Esophagus muscularis mucosa (tissue), 4 donors: ENCODE measurements at regions not wholly inside any gene's neighbourhood (a gene's known extent, or its start where the extent isn't known, plus 50 kb on each side); places are given as distances from the start of the nearest gene placed in this dataset.

ENCODE experiments used
- CTCF ChIP-seq, 3 experiments: fragments of 200-600 bp in 2 of 3; fragments of 450-650 bp in 1 of 3; sonication (generic) in 2 of 3; IDR thresholded peaks; one replicate each; pipeline ENCODE4 v1.5.1; 2017 to 2019; ENCODE audit warnings: antibody characterized with exemption in 3 of 3, mild to moderate bottlenecking in 2 of 3, moderate library complexity in 1 of 3
- EP300 ChIP-seq: sonication (generic); formaldehyde crosslinking; IDR thresholded peaks from one replicate; pipeline ENCODE4 v1.6.1; 2017; ENCODE audit warnings: antibody characterized with exemption
- POLR2A ChIP-seq: fragments of 450-650 bp; IDR thresholded peaks from one replicate; pipeline ENCODE4 v1.6.1; 2017; ENCODE audit warnings: antibody characterized with exemption, moderate library complexity, mild to moderate bottlenecking, low read depth
- POLR2AphosphoS5 ChIP-seq, 2 donors: sonication (generic); formaldehyde crosslinking; IDR thresholded peaks; one replicate each; pipeline ENCODE4 v1.6.1; 2017; ENCODE audit warnings: antibody characterized with exemption in 2 of 2

GRCh38 chr4:111943796-111944203 lies 201.5 kb upstream of the FAM241A start:
- TF ChIP-seq CTCF (IDR thresholded peaks at IDR 0.05) (peak in 1 of 3 experiments; percentile 36), POLR2A (no peak), EP300 (no peak), POLR2AphosphoS5 (IDR thresholded peaks at IDR 0.05) (no peak)
